ENCODE measurements at regions not wholly inside any gene's neighbourhood (a gene's known extent, or its start where the extent isn't known, plus 50 kb on each side); places are given as distances from the start of the nearest gene placed in this dataset.

GRCh38 chr16:27618606-27619327, 68.8 kb downstream of the KATNIP start:
- TF ChIP-seq, protein P1, sequence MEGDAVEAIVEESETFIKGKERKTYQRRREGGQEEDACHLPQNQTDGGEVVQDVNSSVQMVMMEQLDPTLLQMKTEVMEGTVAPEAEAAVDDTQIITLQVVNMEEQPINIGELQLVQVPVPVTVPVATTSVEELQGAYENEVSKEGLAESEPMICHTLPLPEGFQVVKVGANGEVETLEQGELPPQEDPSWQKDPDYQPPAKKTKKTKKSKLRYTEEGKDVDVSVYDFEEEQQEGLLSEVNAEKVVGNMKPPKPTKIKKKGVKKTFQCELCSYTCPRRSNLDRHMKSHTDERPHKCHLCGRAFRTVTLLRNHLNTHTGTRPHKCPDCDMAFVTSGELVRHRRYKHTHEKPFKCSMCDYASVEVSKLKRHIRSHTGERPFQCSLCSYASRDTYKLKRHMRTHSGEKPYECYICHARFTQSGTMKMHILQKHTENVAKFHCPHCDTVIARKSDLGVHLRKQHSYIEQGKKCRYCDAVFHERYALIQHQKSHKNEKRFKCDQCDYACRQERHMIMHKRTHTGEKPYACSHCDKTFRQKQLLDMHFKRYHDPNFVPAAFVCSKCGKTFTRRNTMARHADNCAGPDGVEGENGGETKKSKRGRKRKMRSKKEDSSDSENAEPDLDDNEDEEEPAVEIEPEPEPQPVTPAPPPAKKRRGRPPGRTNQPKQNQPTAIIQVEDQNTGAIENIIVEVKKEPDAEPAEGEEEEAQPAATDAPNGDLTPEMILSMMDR (conservative IDR thresholded peaks at IDR 0.05), result no peak
- TF ChIP-seq EZH2 (IDR thresholded peaks at IDR 0.05; ENCODE audit: low read depth), result no peak

All from PC-9 (cell line).